Esophagus muscularis mucosa (tissue), 4 donors: ENCODE measurements at regions not wholly inside any gene's neighbourhood (a gene's known extent, or its start where the extent isn't known, plus 50 kb on each side); places are given as distances from the start of the nearest gene placed in this dataset.

Experiments used
- CTCF ChIP-seq, 3 experiments: fragments of 200-600 bp in 2 of 3; fragments of 450-650 bp in 1 of 3; sonication (generic) in 2 of 3; IDR thresholded peaks; one replicate each; pipeline ENCODE4 v1.5.1; 2017 to 2019; ENCODE audit warnings: antibody characterized with exemption in 3 of 3, mild to moderate bottlenecking in 2 of 3, moderate library complexity in 1 of 3
- EP300 ChIP-seq: sonication (generic); formaldehyde crosslinking; IDR thresholded peaks from one replicate; pipeline ENCODE4 v1.6.1; 2017; ENCODE audit warnings: antibody characterized with exemption
- POLR2A ChIP-seq: fragments of 450-650 bp; IDR thresholded peaks from one replicate; pipeline ENCODE4 v1.6.1; 2017; ENCODE audit warnings: antibody characterized with exemption, moderate library complexity, mild to moderate bottlenecking, low read depth
- POLR2AphosphoS5 ChIP-seq, 2 donors: sonication (generic); formaldehyde crosslinking; IDR thresholded peaks; one replicate each; pipeline ENCODE4 v1.6.1; 2017; ENCODE audit warnings: antibody characterized with exemption in 2 of 2

- TF ChIP-seq CTCF (IDR thresholded peaks at IDR 0.05) (no peak), POLR2AphosphoS5 (IDR thresholded peaks at IDR 0.05) (no peak), POLR2A (no peak), EP300 (no peak)
Measured at GRCh38 chr19:28981518-28981917, 231.4 kb downstream of the UQCRFS1 start.
